ENCODE measurements at regions not wholly inside any gene's neighbourhood (a gene's known extent, or its start where the extent isn't known, plus 50 kb on each side); places are given as distances from the start of the nearest gene placed in this dataset.

DNA sequence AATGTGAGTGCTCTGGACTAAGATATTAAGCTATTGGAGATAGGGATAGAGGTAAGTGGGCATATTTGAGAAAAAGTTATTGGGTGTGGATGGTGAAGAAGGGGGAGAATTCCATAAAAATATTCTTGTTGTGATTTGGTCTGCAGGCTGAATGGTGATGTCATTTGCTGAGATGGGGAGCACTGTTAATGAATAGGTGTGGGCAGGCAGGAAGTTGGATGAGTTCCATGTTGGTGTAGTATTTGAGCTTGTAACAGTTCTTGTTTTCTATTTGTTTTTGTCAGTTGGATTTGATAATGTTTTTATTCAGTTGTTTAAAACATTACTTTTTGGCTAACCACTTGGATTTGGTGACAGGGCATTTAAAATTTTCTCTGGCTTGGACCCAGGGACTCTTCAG is 168.8 kb downstream of the C11orf87 start:
- FAIRE-seq, result no peak
- no TSS peak for BruUV-seq (replicated peaks)
- H3K4me3 ChIP-seq, result no peak overlapping the region
- H3K9me3 ChIP-seq (replicated peaks; ENCODE audit: control insufficient read depth, insufficient read depth, low read length), result no peaks in the 10 kb centered on the region
- POLR2A ChIA-PET, result no interaction called here
- DNase-seq (ENCODE audit: low read depth, low spot score), result no peak
- ATAC-seq, result no peak
- no peaks in the 10 kb centered on the region for H3K4me1 ChIP-seq (ENCODE audit: control insufficient read depth, insufficient read depth, low read length)
- SMC1A ChIA-PET (ENCODE audit: uncharacterized antibody, unreplicated experiment), result interaction anchor here (1.0 to 1.3 kb wide), 2 partner anchors 11 to 48 kb away, joined by 3 read pairs; no protein-coding TSS in a partner anchor
- H3K36me3 ChIP-seq (ENCODE audit: control insufficient read depth in 2 of 2, insufficient read depth in 2 of 2, low read length in 1 of 2), result no peaks in the 10 kb centered on the region
- no peak overlapping the region for H2AFZ ChIP-seq (ENCODE audit: control insufficient read depth, low read depth, low read length)
- H3K79me2 ChIP-seq (ENCODE audit: control insufficient read depth, insufficient read depth, low read length), result no peaks in the 10 kb centered on the region
- in situ Hi-C loops (cut with MboI), result no loop called here
- H3K27me3 ChIP-seq (replicated peaks in 1 of 2; ENCODE audit: control insufficient read depth in 2 of 2, insufficient read depth in 2 of 2, low read length in 1 of 2), result no peaks in the 10 kb centered on the region; a peak in 1 of 4 replicates
- no peak overlapping the region for H3K27ac ChIP-seq (ENCODE audit: control insufficient read depth, insufficient read depth)
- no peaks in the 10 kb centered on the region for H4K20me1 ChIP-seq (ENCODE audit: control insufficient read depth, insufficient read depth)
- CTCF ChIA-PET, result no interaction called here
- RAD21 ChIA-PET (ENCODE audit: unreplicated experiment), result no interaction called here
- no peak overlapping the region for H3K4me2 ChIP-seq (ENCODE audit: control insufficient read depth, insufficient read depth)
- TF ChIP-seq CBX5 (IDR thresholded peaks at IDR 0.05; ENCODE audit: low read depth) (no peak), MEF2B (IDR thresholded peaks at IDR 0.05; ENCODE audit: partially characterized antibody, poor library complexity, severe bottlenecking) (no peak), TARDBP (IDR thresholded peaks at IDR 0.05; ENCODE audit: borderline replicate concordance) (no peak), TCF12 (IDR thresholded peaks at IDR 0.05; ENCODE audit: low read depth, low read length) (no peak), POLR2AphosphoS5 (IDR thresholded peaks at IDR 0.05; ENCODE audit: low read length) (no peak), SUZ12 (IDR thresholded peaks at IDR 0.05; ENCODE audit: unreplicated experiment) (no peak), MXI1 (IDR thresholded peaks at IDR 0.05; ENCODE audit: low read depth, low read length) (no peak), E4F1 (IDR thresholded peaks at IDR 0.05; ENCODE audit: borderline replicate concordance, partially characterized antibody) (no peak), NFIC (IDR thresholded peaks at IDR 0.05; ENCODE audit: low read depth, low read length) (no peak), ZNF622 (IDR thresholded peaks at IDR 0.05) (no peak), CBFB (IDR thresholded peaks at IDR 0.05; ENCODE audit: low read depth) (no peak), ETV6 (conservative IDR thresholded peaks at IDR 0.05 in 1 of 2, IDR thresholded peaks at IDR 0.05 in 1 of 2; ENCODE audit: borderline replicate concordance in 1 of 2, low read depth in 1 of 2) (no peak)
- TF ChIP-seq, protein P1, sequence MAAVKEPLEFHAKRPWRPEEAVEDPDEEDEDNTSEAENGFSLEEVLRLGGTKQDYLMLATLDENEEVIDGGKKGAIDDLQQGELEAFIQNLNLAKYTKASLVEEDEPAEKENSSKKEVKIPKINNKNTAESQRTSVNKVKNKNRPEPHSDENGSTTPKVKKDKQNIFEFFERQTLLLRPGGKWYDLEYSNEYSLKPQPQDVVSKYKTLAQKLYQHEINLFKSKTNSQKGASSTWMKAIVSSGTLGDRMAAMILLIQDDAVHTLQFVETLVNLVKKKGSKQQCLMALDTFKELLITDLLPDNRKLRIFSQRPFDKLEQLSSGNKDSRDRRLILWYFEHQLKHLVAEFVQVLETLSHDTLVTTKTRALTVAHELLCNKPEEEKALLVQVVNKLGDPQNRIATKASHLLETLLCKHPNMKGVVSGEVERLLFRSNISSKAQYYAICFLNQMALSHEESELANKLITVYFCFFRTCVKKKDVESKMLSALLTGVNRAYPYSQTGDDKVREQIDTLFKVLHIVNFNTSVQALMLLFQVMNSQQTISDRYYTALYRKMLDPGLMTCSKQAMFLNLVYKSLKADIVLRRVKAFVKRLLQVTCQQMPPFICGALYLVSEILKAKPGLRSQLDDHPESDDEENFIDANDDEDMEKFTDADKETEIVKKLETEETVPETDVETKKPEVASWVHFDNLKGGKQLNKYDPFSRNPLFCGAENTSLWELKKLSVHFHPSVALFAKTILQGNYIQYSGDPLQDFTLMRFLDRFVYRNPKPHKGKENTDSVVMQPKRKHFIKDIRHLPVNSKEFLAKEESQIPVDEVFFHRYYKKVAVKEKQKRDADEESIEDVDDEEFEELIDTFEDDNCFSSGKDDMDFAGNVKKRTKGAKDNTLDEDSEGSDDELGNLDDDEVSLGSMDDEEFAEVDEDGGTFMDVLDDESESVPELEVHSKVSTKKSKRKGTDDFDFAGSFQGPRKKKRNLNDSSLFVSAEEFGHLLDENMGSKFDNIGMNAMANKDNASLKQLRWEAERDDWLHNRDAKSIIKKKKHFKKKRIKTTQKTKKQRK (IDR thresholded peaks at IDR 0.05; ENCODE audit: low read depth, low read length), result no peak
- TF ChIP-seq, protein P2, sequence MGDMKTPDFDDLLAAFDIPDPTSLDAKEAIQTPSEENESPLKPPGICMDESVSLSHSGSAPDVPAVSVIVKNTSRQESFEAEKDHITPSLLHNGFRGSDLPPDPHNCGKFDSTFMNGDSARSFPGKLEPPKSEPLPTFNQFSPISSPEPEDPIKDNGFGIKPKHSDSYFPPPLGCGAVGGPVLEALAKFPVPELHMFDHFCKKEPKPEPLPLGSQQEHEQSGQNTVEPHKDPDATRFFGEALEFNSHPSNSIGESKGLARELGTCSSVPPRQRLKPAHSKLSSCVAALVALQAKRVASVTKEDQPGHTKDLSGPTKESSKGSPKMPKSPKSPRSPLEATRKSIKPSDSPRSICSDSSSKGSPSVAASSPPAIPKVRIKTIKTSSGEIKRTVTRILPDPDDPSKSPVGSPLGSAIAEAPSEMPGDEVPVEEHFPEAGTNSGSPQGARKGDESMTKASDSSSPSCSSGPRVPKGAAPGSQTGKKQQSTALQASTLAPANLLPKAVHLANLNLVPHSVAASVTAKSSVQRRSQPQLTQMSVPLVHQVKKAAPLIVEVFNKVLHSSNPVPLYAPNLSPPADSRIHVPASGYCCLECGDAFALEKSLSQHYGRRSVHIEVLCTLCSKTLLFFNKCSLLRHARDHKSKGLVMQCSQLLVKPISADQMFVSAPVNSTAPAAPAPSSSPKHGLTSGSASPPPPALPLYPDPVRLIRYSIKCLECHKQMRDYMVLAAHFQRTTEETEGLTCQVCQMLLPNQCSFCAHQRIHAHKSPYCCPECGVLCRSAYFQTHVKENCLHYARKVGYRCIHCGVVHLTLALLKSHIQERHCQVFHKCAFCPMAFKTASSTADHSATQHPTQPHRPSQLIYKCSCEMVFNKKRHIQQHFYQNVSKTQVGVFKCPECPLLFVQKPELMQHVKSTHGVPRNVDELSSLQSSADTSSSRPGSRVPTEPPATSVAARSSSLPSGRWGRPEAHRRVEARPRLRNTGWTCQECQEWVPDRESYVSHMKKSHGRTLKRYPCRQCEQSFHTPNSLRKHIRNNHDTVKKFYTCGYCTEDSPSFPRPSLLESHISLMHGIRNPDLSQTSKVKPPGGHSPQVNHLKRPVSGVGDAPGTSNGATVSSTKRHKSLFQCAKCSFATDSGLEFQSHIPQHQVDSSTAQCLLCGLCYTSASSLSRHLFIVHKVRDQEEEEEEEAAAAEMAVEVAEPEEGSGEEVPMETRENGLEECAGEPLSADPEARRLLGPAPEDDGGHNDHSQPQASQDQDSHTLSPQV (IDR thresholded peaks at IDR 0.05), result no peak
- H3K9ac ChIP-seq (ENCODE audit: control insufficient read depth, insufficient read depth, low read length), result no peak overlapping the region
- intact Hi-C loops (cut with micrococcal nuclease; ENCODE audit: unreplicated experiment), result no loop called here
